ENCODE measurements at regions not wholly inside any gene's neighbourhood (a gene's known extent, or its start where the extent isn't known, plus 50 kb on each side); places are given as distances from the start of the nearest gene placed in this dataset.

- no peak for TF ChIP-seq POLR2AphosphoS5 (IDR thresholded peaks at IDR 0.05)
- TF ChIP-seq CTCF (IDR thresholded peaks at IDR 0.05) = no peak
Observed at GRCh38 chr5:112671687-112672086, 66.0 kb upstream of the APC start.

Data from prostate gland (tissue), 2 donors.